ENCODE measurements at regions not wholly inside any gene's neighbourhood (a gene's known extent, or its start where the extent isn't known, plus 50 kb on each side); places are given as distances from the start of the nearest gene placed in this dataset.

GRCh38 chr2:45337481-45337880, 273.6 kb downstream of the SRBD1 start:
- intact Hi-C loops (cut with DNase I): no loop called here
- DNase-seq: no peak

- intact Hi-C loops (cut with DNase I): no loop called here
- no peak for DNase-seq
These were observed 276.9 kb downstream of the SRBD1 start for GRCh38 chr2:45334205-45334604.

GRCh38 chr2:45332567-45332966, 278.5 kb downstream of the SRBD1 start:
- intact Hi-C loops (cut with DNase I): no loop called here
- no peak for DNase-seq

- intact Hi-C loops (cut with DNase I): no loop called here
- DNase-seq: no peak
These were observed 279.0 kb downstream of the SRBD1 start for GRCh38 chr2:45332094-45332493.

- DNase-seq: no peak
- intact Hi-C loops (cut with DNase I): no loop called here
These were observed 279.7 kb downstream of the SRBD1 start for GRCh38 chr2:45331410-45331786.

GRCh38 chr2:45330637-45331409, 280.2 kb downstream of the SRBD1 start:
- intact Hi-C loops (cut with DNase I): no loop called here
- no peak for DNase-seq

GRCh38 chr2:45330108-45330507, 281.0 kb downstream of the SRBD1 start:
- intact Hi-C loops (cut with DNase I): no loop called here
- DNase-seq: no peak

GRCh38 chr2:45329045-45329677, 281.9 kb downstream of the SRBD1 start:
- DNase-seq: no peak
- intact Hi-C loops (cut with DNase I): no loop called here

GRCh38 chr2:45328264-45328870, 282.7 kb downstream of the SRBD1 start:
- intact Hi-C loops (cut with DNase I): no loop called here
- no peak for DNase-seq

GRCh38 chr2:45323344-45323743, 287.7 kb downstream of the SRBD1 start:
- intact Hi-C loops (cut with DNase I): no loop called here
- no peak for DNase-seq

GRCh38 chr2:45320956-45321355, 290.1 kb downstream of the SRBD1 start:
- no peak for DNase-seq
- intact Hi-C loops (cut with DNase I): no loop called here

- intact Hi-C loops (cut with DNase I): no loop called here
- DNase-seq: no peak
These were observed 291.2 kb downstream of the SRBD1 start for GRCh38 chr2:45319683-45320455.

GRCh38 chr2:45318686-45319085, 292.4 kb downstream of the SRBD1 start:
- intact Hi-C loops (cut with DNase I): no loop called here
- DNase-seq: no peak

- intact Hi-C loops (cut with DNase I): no loop called here
- no peak for DNase-seq
These were observed 294.3 kb downstream of the SRBD1 start for GRCh38 chr2:45316576-45317338.

GRCh38 chr2:45315861-45316260, 295.2 kb downstream of the SRBD1 start:
- intact Hi-C loops (cut with DNase I): no loop called here
- DNase-seq: no peak

GRCh38 chr2:45312275-45312674, 298.8 kb downstream of the SRBD1 start:
- DNase-seq: no peak
- intact Hi-C loops (cut with DNase I): no loop called here

GRCh38 chr2:45311559-45311958, 299.5 kb downstream of the SRBD1 start:
- DNase-seq: no peak
- intact Hi-C loops (cut with DNase I): no loop called here

GRCh38 chr2:45307147-45307546, 297.9 kb upstream of the SIX2 start:
- intact Hi-C loops (cut with DNase I): no loop called here
- no peak for DNase-seq

- intact Hi-C loops (cut with DNase I): no loop called here
- no peak for DNase-seq
These were observed 296.3 kb upstream of the SIX2 start for GRCh38 chr2:45305599-45305998.

Measured in head of caudate nucleus (tissue), 42 donors.